Keratinocyte (primary cell): ENCODE measurements at regions not wholly inside any gene's neighbourhood (a gene's known extent, or its start where the extent isn't known, plus 50 kb on each side); places are given as distances from the start of the nearest gene placed in this dataset.

Experiments used
- EZH2 ChIP-seq: IDR thresholded peaks from one replicate; pipeline ENCODE4 v1.6.1; 2012; ENCODE audit warnings: inconsistent platforms, mild to moderate bottlenecking, low read length, moderate library complexity
- TF ChIP-seq, protein P1 (sequence below), 3 experiments: IDR thresholded peaks in 1 of 3; conservative IDR thresholded peaks in 1 of 3; optimal IDR thresholded peaks in 1 of 3; 2 replicates in 2 of 3; 3 replicates in 1 of 3; pipeline versions ENCODE3 to v1.5.1; 2011; ENCODE audit warnings: low read length in 3 of 3, mild to moderate bottlenecking in 3 of 3, moderate library complexity in 2 of 3, control low read depth in 1 of 3, inconsistent platforms in 1 of 3; ENCODE audit not compliant: insufficient read depth in 2 of 3; ENCODE audit errors: extremely low read depth in 1 of 3

GRCh38 chr4:22573641-22574040, 57.8 kb upstream of the ADGRA3 start:
- no peak for TF ChIP-seq EZH2
- TF ChIP-seq, protein P1, sequence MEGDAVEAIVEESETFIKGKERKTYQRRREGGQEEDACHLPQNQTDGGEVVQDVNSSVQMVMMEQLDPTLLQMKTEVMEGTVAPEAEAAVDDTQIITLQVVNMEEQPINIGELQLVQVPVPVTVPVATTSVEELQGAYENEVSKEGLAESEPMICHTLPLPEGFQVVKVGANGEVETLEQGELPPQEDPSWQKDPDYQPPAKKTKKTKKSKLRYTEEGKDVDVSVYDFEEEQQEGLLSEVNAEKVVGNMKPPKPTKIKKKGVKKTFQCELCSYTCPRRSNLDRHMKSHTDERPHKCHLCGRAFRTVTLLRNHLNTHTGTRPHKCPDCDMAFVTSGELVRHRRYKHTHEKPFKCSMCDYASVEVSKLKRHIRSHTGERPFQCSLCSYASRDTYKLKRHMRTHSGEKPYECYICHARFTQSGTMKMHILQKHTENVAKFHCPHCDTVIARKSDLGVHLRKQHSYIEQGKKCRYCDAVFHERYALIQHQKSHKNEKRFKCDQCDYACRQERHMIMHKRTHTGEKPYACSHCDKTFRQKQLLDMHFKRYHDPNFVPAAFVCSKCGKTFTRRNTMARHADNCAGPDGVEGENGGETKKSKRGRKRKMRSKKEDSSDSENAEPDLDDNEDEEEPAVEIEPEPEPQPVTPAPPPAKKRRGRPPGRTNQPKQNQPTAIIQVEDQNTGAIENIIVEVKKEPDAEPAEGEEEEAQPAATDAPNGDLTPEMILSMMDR (optimal IDR thresholded peaks at IDR 0.05 in 1 of 3, IDR thresholded peaks at IDR 0.05 in 1 of 3, conservative IDR thresholded peaks at IDR 0.05 in 1 of 3; ENCODE audit: extremely low read depth in 1 of 3, insufficient read depth in 2 of 3, low read length in 3 of 3) = no peak
